ENCODE measurements at regions not wholly inside any gene's neighbourhood (a gene's known extent, or its start where the extent isn't known, plus 50 kb on each side); places are given as distances from the start of the nearest gene placed in this dataset.

DNA sequence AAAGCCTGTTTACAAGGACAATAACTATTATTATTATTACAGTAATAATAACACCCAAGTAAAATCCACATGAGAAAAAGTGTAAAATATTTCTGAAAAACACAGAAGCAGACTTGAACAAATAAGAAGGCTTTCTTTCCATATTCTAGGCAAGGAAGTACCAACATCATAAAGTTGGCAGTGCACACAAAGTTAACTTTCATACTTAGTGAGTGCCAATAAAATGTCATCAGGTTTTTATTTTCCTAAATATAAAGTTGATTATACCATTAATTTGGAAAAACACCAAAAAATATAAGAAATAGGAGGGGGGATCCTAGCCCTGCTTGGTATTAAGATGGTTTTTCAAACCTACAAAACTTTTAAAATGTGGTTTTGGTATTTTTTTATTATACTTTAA lies 161.4 kb downstream of the PRELID2 start:
- TF ChIP-seq, protein P1, sequence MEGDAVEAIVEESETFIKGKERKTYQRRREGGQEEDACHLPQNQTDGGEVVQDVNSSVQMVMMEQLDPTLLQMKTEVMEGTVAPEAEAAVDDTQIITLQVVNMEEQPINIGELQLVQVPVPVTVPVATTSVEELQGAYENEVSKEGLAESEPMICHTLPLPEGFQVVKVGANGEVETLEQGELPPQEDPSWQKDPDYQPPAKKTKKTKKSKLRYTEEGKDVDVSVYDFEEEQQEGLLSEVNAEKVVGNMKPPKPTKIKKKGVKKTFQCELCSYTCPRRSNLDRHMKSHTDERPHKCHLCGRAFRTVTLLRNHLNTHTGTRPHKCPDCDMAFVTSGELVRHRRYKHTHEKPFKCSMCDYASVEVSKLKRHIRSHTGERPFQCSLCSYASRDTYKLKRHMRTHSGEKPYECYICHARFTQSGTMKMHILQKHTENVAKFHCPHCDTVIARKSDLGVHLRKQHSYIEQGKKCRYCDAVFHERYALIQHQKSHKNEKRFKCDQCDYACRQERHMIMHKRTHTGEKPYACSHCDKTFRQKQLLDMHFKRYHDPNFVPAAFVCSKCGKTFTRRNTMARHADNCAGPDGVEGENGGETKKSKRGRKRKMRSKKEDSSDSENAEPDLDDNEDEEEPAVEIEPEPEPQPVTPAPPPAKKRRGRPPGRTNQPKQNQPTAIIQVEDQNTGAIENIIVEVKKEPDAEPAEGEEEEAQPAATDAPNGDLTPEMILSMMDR (IDR thresholded peaks at IDR 0.05): no peak

DNA sequence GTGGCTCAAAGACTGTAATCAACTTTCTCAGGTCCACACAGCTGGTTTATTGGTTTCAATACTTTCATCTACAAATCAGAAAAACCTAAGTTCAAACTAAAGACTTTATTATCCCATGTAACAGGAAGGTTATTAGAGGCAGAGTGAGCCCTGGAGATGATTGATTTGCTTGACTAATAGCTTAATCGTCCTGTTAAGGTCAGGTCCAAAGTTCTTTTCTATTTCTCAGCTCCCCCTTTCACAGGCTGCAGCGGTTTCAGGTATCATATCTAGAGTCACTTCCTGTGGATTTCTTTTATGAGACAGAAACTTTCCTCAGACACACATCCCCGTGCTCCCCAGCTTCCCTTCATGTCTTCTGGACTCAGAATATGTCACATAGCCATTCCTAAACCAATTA lies 166.4 kb downstream of the PRELID2 start:
- TF ChIP-seq, protein P1 (IDR thresholded peaks at IDR 0.05): no peak

DNA sequence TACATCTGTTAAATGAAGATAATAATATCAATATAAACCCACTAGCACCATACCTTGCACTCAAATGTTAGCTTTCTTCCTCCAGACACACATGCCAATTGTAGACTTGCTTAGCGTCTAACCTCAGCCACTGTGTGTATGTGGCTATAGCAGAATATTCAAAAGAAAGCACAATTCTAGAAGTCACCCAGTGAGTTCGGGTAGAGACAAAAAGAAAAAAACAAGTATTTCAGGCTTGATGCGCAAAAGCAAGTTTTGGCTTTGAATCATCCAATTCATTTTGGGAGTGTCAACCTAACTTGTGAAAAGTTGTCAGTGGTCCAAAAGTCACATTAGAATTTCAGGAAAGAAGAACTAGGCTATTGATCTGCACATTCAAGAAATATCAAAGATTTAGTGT lies 167.4 kb downstream of the PRELID2 start:
- TF ChIP-seq, protein P1 (IDR thresholded peaks at IDR 0.05): no peak

DNA sequence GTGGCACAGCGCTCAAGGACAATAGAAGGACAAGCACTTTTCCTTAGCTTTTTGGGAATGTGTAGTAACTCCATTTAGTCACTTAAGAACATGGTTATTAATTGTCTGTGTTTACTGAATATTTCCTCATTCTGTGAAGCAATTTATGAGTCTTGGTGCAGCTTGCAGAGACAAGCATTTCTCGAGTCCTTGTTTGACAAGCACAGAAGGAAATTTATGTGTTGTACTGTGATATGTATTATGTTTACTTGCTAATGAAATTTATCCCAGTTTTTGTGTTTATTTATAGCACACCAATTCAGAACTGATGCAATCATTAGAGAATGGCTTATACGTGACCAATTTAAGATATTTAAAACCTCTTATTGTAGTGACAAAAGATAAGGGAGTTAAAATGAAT lies 168.6 kb downstream of the PRELID2 start:
- TF ChIP-seq, protein P1 (IDR thresholded peaks at IDR 0.05): no peak

DNA sequence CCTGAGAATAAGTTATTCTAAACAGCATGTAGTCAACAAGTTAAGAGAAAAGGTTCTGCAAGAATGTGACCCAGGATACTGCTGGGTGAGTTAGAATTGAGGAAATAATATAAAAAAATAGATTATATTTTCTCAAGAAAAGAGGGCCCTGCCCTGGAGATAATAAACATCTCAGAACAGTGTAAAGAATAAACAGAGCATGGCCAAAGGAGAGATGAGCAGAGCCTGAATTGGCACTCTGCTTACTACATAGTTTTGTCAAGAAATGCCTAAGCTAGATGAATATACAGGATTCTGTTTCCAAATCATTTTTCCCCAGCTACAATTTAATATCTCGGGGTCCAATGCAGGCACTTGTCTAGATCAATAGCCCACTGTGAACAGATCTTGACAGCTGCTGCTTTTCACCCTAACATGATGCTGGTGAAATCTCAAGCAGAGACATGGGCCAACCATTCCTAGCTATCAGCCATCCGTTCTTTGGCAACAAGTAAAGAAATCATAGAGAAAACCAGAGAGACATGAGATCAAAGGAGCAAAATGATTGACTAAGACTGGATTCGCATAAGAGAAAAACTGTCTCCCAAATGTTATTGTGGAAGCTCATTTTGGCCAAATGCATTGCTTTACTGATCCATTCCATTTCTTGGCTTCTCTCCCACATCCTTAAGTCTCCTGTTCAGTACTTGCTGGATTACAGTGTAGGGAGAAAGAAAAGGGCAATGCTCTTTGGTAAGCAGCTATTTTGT lies 173.2 kb downstream of the PRELID2 start:
- TF ChIP-seq, protein P1 (IDR thresholded peaks at IDR 0.05): no peak

DNA sequence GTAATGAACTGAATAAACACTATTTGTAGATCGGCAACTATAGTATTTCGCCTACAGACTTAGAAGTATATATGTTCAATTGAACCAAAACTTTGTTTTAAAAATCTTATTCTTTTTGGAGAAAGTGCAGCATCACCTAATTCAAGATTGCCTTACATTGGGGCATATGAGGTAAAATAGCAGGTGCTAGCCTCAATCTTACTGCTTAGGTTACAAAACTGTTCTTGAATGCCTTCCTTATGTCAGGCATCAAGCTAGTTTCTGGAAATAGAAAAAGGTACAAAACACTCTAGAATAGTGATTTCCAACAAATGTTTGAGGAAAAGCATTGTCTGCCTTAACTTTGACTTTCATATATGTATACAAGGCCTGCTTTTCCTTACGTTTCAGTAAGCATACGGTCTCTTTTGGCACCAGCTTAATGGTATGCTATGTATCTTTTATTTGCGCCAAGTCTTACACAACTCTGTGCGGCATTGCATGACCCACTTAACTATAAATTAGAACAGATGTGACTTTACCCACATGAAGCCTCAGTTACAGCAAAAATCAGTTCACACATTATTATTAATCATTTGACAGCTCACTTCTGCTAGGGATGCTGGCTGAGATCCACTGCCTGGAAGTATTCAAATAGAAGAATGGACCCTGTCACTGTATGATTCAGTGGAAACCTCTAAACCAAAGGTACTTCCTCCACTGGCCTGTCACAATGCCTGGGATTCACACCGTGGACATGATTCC lies 174.1 kb downstream of the PRELID2 start:
- TF ChIP-seq, protein P1 (IDR thresholded peaks at IDR 0.05): no peak

DNA sequence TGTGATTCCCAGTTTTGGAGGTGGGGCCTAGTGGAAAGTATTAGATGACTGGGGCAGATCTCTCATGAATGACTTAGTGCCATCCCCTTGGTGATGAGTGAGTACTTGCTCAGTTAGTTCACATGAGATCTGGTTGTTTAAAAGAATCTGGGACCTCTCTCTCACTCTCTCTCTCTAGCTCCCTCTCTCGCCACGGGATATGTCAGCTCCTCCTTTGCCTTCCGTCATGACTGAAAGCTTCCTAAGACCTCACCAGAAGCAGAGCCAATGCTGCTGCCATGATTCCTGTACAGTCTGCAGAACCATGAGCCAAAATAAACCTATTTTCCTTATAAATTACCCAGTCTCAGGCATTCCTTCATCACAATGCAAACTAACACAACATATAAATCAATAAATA lies 176.7 kb downstream of the PRELID2 start:
- TF ChIP-seq, protein P1 (IDR thresholded peaks at IDR 0.05): no peak

Data from LNCAP (cell line).